Adrenal gland (tissue), 9 donors: ENCODE measurements at regions not wholly inside any gene's neighbourhood (a gene's known extent, or its start where the extent isn't known, plus 50 kb on each side); places are given as distances from the start of the nearest gene placed in this dataset.

Experiments
- DNase-seq, 7 donors: peaks; one replicate each; pipeline ENCODE4 v3.0.0-alpha.2; 2019 to 2020
- H3K27ac ChIP-seq, 5 donors: fragments of 200-600 bp; sonication (generic) in 4 of 5; 1 replicate in 3 of 5; 2 replicates in 2 of 5; pipeline versions ENCODE4 v1.5.1 to v1.8.0; 2016 to 2020; ENCODE audit warnings: mild to moderate bottlenecking in 1 of 5
- H3K27me3 ChIP-seq: fragments of 200-600 bp; 2 replicates; pipeline ENCODE4 v1.8.0; 2021
- H3K36me3 ChIP-seq, 2 donors: fragments of 200-600 bp; replicated peaks in 1 of 2; 1 replicate in 1 of 2; 2 replicates in 1 of 2; pipeline versions ENCODE4 v1.5.1 to v1.8.0; 2018 to 2022
- H3K4me1 ChIP-seq, 2 donors: fragments of 200-600 bp; replicated peaks in 1 of 2; 1 replicate in 1 of 2; 2 replicates in 1 of 2; pipeline versions ENCODE4 v1.5.1 to v1.8.0; 2018 to 2021
- H3K4me3 ChIP-seq, 4 donors: fragments of 200-600 bp; sonication (generic) in 3 of 4; one replicate each; pipeline ENCODE4 v1.5.1; 2016 to 2018
- H3K9me3 ChIP-seq, 3 donors: fragments of 200-600 bp; sonication (generic) in 1 of 3; replicated peaks in 1 of 3; 1 replicate in 2 of 3; 2 replicates in 1 of 3; pipeline versions ENCODE4 v1.5.1 to v1.8.0; 2016 to 2021
- POLR2A ChIP-seq, 2 donors: fragments of 450-650 bp; IDR thresholded peaks; one replicate each; pipeline ENCODE4 v1.6.1; 2017; ENCODE audit warnings: antibody characterized with exemption in 2 of 2, mild to moderate bottlenecking in 2 of 2, moderate library complexity in 1 of 2
- WGBS, 4 donors: extraction: QIAGEN DNeasy Blood & Tissue Kit in 2 of 4; methylation state at CpG; one replicate each; pipeline versions ENCODE4 v1.1.5 to v1.1.7; 2013 to 2017; 5-methylcytosine and 5-hydroxymethylcytosine counted together
- intact Hi-C, 2 donors: fragments of 100-400 bp; cut with DNase I; formaldehyde crosslinking; loops; one replicate each; pipeline versions ENCODE4 v1.14.1 to v1.15.0; 2022 to 2023
- TF ChIP-seq, protein P1 (sequence below), 6 experiments: fragments of 450-650 bp in 4 of 6; fragments of 200-600 bp in 2 of 6; sonication (generic) in 1 of 6; IDR thresholded peaks; 1 replicate in 5 of 6; 2 replicates in 1 of 6; pipeline versions ENCODE4 v1.5.1 to v1.8.0; 2016 to 2021; ENCODE audit warnings: antibody characterized with exemption in 6 of 6, mild to moderate bottlenecking in 2 of 6, moderate library complexity in 1 of 6
- donor health status: healthy with polysubstance abuse.
- donor health status: Bipolar disorder and iron deficiency.
- donor health status: DM: yes; HTN: yes; CAD: no.
- donor health status: DM: no; HTN: no; CAD: no.
- donor health status: DM: no; HTN: no; CAD: no.

DNA sequence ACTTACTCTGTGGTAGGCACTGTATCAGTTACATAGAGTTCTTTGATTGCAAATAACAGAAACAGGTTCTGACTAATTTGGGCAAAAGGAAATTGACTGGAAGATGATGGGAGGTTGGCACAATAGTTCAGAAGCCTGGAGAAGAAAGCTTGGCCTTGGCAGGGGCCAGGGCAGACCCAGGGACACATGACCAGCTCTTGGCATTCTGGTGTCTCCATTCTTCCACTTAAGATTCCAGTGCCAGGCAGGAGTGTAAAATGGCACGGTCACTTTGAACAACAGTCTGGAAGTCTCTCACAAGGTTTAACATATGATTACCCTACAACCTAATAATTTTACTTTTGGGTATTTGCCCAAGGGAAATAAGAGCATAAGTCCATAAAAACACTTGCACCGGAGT lies 175.9 kb downstream of the BCOR start:
- Histone ChIP-seq H3K27ac (no peak overlapping the region), H3K4me3 (no peak overlapping the region), H3K9me3 (no peaks in the 10 kb centered on the region), H3K36me3 (no peaks in the 10 kb centered on the region), H3K27me3 (peaks cover 10% of the 10 kb centered on the region), H3K4me1 (no peaks in the 10 kb centered on the region)
- no peak for DNase-seq
- no peak for TF ChIP-seq POLR2A (IDR thresholded peaks at IDR 0.05)
- intact Hi-C loops, result no loop called here
- WGBS, 4 donors, result 63 to 81% (median 75%) methylated on average over 1 to 2 of the region's 2 CpGs

DNA sequence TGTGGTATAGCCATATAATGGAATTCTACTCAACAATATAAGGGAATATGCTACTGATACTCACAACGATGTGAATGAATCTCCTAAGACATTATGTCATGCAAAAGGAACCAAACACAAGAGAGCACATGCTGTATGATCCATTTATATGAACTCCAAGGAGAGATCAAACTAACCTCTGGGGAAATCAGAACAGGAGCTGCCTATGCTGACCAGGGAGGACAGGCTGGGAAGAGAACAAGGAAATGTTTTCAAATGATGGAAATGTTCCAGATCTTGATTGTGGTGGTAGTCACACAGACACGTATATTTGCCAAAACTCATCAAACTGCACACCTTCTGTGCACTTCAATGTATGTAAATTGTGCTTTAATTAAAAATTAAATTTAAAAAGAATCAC lies 175.3 kb downstream of the BCOR start:
- H3K27me3 ChIP-seq, result peaks cover 10% of the 10 kb centered on the region
- intact Hi-C loops, result no loop called here
- H3K4me1 ChIP-seq, result no peaks in the 10 kb centered on the region
- H3K9me3 ChIP-seq, result no peaks in the 10 kb centered on the region
- TF ChIP-seq POLR2A (IDR thresholded peaks at IDR 0.05), result no peak
- TF ChIP-seq, protein P1, sequence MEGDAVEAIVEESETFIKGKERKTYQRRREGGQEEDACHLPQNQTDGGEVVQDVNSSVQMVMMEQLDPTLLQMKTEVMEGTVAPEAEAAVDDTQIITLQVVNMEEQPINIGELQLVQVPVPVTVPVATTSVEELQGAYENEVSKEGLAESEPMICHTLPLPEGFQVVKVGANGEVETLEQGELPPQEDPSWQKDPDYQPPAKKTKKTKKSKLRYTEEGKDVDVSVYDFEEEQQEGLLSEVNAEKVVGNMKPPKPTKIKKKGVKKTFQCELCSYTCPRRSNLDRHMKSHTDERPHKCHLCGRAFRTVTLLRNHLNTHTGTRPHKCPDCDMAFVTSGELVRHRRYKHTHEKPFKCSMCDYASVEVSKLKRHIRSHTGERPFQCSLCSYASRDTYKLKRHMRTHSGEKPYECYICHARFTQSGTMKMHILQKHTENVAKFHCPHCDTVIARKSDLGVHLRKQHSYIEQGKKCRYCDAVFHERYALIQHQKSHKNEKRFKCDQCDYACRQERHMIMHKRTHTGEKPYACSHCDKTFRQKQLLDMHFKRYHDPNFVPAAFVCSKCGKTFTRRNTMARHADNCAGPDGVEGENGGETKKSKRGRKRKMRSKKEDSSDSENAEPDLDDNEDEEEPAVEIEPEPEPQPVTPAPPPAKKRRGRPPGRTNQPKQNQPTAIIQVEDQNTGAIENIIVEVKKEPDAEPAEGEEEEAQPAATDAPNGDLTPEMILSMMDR (IDR thresholded peaks at IDR 0.05), result no peak
- no peak overlapping the region for H3K4me3 ChIP-seq
- no peak overlapping the region for H3K27ac ChIP-seq
- 67 to 70% (median 69%) methylated on average over 2 of the region's 2 CpGs for WGBS, 4 donors
- DNase-seq, result no peak
- H3K36me3 ChIP-seq, result no peaks in the 10 kb centered on the region

DNA sequence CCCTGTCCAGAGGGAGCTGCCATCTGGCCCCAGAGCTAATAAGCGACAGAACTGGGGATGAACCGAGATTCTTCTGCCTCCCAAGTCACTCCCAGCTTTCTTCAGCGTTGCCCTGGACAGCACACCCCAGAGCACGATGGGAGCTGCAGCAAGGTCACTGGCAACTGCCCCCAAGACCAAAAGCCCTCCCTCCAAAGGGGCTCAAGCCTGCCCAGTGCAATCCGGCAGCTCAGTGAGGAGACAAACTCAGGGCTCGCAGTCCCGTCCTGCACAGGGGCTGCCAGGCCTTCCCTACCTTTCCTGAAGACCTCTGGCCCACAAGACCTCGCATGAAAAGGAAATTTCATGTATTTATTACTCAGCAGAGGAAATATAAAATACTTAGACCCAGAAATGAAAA lies 174.8 kb downstream of the BCOR start:
- Histone ChIP-seq H3K27ac (no peak overlapping the region), H3K4me1 (no peaks in the 10 kb centered on the region), H3K4me3 (no peak overlapping the region), H3K36me3 (no peaks in the 10 kb centered on the region), H3K9me3 (no peaks in the 10 kb centered on the region), H3K27me3 (peaks cover 10% of the 10 kb centered on the region)
- no peak for TF ChIP-seq POLR2A (IDR thresholded peaks at IDR 0.05)
- TF ChIP-seq, protein P1 (IDR thresholded peaks at IDR 0.05), result no peak
- 69 to 90% (median 84%) methylated on average over 6 to 8 of the region's 8 CpGs for WGBS, 4 donors
- intact Hi-C loops, result no loop called here
- DNase-seq, result no peak

DNA sequence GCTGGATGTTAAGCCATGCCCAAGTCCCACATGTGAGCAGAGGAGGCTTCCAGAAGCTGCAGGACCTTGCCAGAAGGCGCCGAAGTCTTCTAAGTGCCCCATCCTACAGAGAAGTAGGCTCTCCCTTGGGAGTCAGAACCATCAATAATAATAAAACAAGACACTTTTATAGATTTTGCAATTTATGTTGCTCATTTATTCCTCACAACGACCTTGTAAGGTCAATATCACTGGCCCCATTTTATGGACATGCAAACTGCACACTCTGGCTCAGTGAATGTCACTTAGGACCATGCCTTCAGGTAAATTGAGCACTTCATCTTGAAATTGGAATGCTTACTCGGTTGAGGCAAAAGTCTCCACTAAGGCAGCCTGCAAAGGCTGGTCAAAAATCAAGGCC lies 170.4 kb downstream of the BCOR start:
- Histone ChIP-seq H3K4me3 (no peak overlapping the region), H3K36me3 (no peaks in the 10 kb centered on the region), H3K9me3 (no peaks in the 10 kb centered on the region), H3K27ac (no peak overlapping the region), H3K27me3 (peaks cover 10% of the 10 kb centered on the region), H3K4me1 (no peaks in the 10 kb centered on the region)
- intact Hi-C loops, result no loop called here
- 71 to 82% (median 75%) methylated on average over 3 to 4 of the region's 4 CpGs for WGBS, 4 donors
- no peak for DNase-seq
- TF ChIP-seq, protein P1 (IDR thresholded peaks at IDR 0.05), result no peak
- no peak for TF ChIP-seq POLR2A (IDR thresholded peaks at IDR 0.05)

DNA sequence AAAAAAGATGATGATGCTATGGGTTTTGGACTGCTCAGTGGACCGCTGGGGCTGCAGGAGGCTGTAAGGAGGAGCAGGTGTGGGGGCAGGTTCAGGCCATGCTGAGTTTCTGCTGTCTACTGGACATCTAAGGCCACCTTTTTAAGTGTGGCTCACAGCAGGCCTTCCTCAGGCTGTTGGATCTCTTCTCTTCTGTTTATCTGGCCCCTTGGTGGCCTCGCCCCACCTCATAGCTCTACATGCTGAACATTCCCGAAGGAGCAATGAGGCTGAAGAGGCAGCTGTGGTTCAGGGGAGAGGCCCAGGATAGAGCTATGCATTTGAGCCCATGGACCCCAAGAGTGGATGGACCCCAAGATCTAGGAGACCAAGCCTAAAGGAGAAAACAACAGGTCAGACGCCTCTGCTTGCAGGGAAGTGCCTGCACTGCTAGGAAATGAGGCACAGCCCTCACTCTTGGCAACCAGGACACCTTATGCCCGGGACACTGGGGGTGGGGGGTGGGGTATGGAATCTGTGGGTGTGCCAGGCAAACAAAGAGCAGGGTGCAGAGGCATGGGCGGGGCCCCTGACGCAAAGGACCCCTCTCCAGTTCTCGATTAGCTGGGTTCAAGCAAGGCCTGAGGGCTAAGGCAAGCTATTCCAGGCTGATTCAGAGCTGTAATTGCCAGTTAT lies 168.9 kb downstream of the BCOR start:
- WGBS, 4 donors, result 73 to 92% (median 85%) methylated on average over 7 to 8 of the region's 8 CpGs
- peaks cover 10% of the 10 kb centered on the region for H3K27me3 ChIP-seq
- H3K4me3 ChIP-seq, result no peak overlapping the region
- H3K4me1 ChIP-seq, result no peaks in the 10 kb centered on the region
- no peaks in the 10 kb centered on the region for H3K36me3 ChIP-seq
- no peak for DNase-seq
- H3K9me3 ChIP-seq, result no peaks in the 10 kb centered on the region
- H3K27ac ChIP-seq, result no peak overlapping the region
- TF ChIP-seq POLR2A (IDR thresholded peaks at IDR 0.05), result no peak
- TF ChIP-seq, protein P1 (IDR thresholded peaks at IDR 0.05), result no peak
- intact Hi-C loops, result no loop called here
